HFFc6 (cell line): ENCODE measurements at regions not wholly inside any gene's neighbourhood (a gene's known extent, or its start where the extent isn't known, plus 50 kb on each side); places are given as distances from the start of the nearest gene placed in this dataset.
"Not testable (repeated sequence)": the region's sequence is repeated elsewhere in the genome, so short reads cannot be mapped to it uniquely, and the experiment has no call there.

Experiments
- DNase-seq: peaks from one replicate; pipeline ENCODE4 v3.0.0-alpha.2; 2018
- H3K27ac Mint-ChIP-seq: 2 replicates; pipeline ENCODE4 v1.8.0; 2020; ENCODE audit warnings: mild to moderate bottlenecking, mixed read lengths
- H3K27me3 Mint-ChIP-seq: 2 replicates; pipeline ENCODE4 v1.8.0; 2021; ENCODE audit warnings: mild to moderate bottlenecking, moderate library complexity, mixed read lengths; ENCODE audit not compliant: insufficient read depth
- H3K36me3 Mint-ChIP-seq: 2 replicates; pipeline ENCODE4 v1.8.0; 2021; ENCODE audit warnings: low read depth, mixed read lengths
- H3K4me1 Mint-ChIP-seq: 2 replicates; pipeline ENCODE4 v1.8.0; 2020; ENCODE audit warnings: low read depth, mixed read lengths
- H3K4me3 Mint-ChIP-seq: 2 replicates; pipeline ENCODE4 v1.8.0; 2020; ENCODE audit warnings: mild to moderate bottlenecking, moderate library complexity, mixed read lengths
- H3K9me3 Mint-ChIP-seq: 2 replicates; pipeline ENCODE4 v1.8.0; 2020; ENCODE audit warnings: mild to moderate bottlenecking, mixed read lengths
- CTCF ChIP-seq: fragments of 200-600 bp; sonication (generic); IDR thresholded peaks from 2 replicates; pipeline ENCODE4 v1.5.0; 2021; ENCODE audit warnings: antibody characterized with exemption, mild to moderate bottlenecking

GRCh38 chr18:14336017-14336416 lies 203.8 kb upstream of the ZNF519 start:
- peaks cover 47% of the 10 kb centered on the region for H3K9me3 Mint-ChIP-seq
- not testable (repeated sequence) for H3K27ac Mint-ChIP-seq, H3K36me3 Mint-ChIP-seq, H3K27me3 Mint-ChIP-seq, H3K4me1 Mint-ChIP-seq, H3K4me3 Mint-ChIP-seq, DNase-seq

- H3K27ac Mint-ChIP-seq, H3K27me3 Mint-ChIP-seq, H3K36me3 Mint-ChIP-seq, DNase-seq, H3K4me3 Mint-ChIP-seq, H3K4me1 Mint-ChIP-seq: not testable (repeated sequence)
- H3K9me3 Mint-ChIP-seq = peaks cover 43% of the 10 kb centered on the region
Observed at GRCh38 chr18:14321217-14321616, 189.0 kb upstream of the ZNF519 start.

GRCh38 chr18:14301255-14301654 lies 169.0 kb upstream of the ZNF519 start:
- not testable (repeated sequence) for H3K4me3 Mint-ChIP-seq, H3K4me1 Mint-ChIP-seq, H3K27me3 Mint-ChIP-seq, H3K36me3 Mint-ChIP-seq, DNase-seq, H3K27ac Mint-ChIP-seq
- peaks cover 82% of the 10 kb centered on the region for H3K9me3 Mint-ChIP-seq

GRCh38 chr18:14295081-14295480 lies 162.8 kb upstream of the ZNF519 start:
- H3K9me3 Mint-ChIP-seq = peaks cover 72% of the 10 kb centered on the region
- H3K4me3 Mint-ChIP-seq, H3K27ac Mint-ChIP-seq, H3K27me3 Mint-ChIP-seq, DNase-seq, H3K36me3 Mint-ChIP-seq, H3K4me1 Mint-ChIP-seq: not testable (repeated sequence)

GRCh38 chr18:14285053-14285452 lies 152.8 kb upstream of the ZNF519 start:
- Mint-ChIP-seq H3K9me3 (peaks cover 59% of the 10 kb centered on the region), H3K36me3 (no peaks in the 10 kb centered on the region; the same call in 1 of the 2 replicates), H3K27ac (no peak overlapping the region), H3K4me3 (no peak overlapping the region), H3K27me3 (no peaks in the 10 kb centered on the region), H3K4me1 (no peaks in the 10 kb centered on the region)
- TF ChIP-seq CTCF = no peak
- no peak for DNase-seq

- not testable (repeated sequence) for H3K4me1 Mint-ChIP-seq, H3K27me3 Mint-ChIP-seq, H3K27ac Mint-ChIP-seq, DNase-seq, H3K4me3 Mint-ChIP-seq, H3K36me3 Mint-ChIP-seq
- H3K9me3 Mint-ChIP-seq = peaks cover 72% of the 10 kb centered on the region
Observed at GRCh38 chr18:14275391-14275790, 143.2 kb upstream of the ZNF519 start.

- not testable (repeated sequence) for H3K27me3 Mint-ChIP-seq, H3K4me1 Mint-ChIP-seq, DNase-seq, H3K27ac Mint-ChIP-seq, H3K4me3 Mint-ChIP-seq, H3K36me3 Mint-ChIP-seq
- H3K9me3 Mint-ChIP-seq = peaks cover 66% of the 10 kb centered on the region
Observed at GRCh38 chr18:14265637-14266410, 133.6 kb upstream of the ZNF519 start.

GRCh38 chr18:14262786-14263185 lies 130.6 kb upstream of the ZNF519 start:
- H3K27me3 Mint-ChIP-seq, DNase-seq, H3K4me1 Mint-ChIP-seq, H3K36me3 Mint-ChIP-seq, H3K27ac Mint-ChIP-seq, H3K4me3 Mint-ChIP-seq: not testable (repeated sequence)
- peaks cover 71% of the 10 kb centered on the region for H3K9me3 Mint-ChIP-seq

- not testable (repeated sequence) for H3K4me3 Mint-ChIP-seq, H3K27me3 Mint-ChIP-seq, H3K4me1 Mint-ChIP-seq, DNase-seq, H3K36me3 Mint-ChIP-seq, H3K27ac Mint-ChIP-seq
- peaks cover 22% of the 10 kb centered on the region for H3K9me3 Mint-ChIP-seq
Observed at GRCh38 chr18:14250084-14250677, 117.9 kb upstream of the ZNF519 start.

- not testable (repeated sequence) for H3K4me1 Mint-ChIP-seq, H3K36me3 Mint-ChIP-seq, DNase-seq, H3K27me3 Mint-ChIP-seq, H3K27ac Mint-ChIP-seq, H3K4me3 Mint-ChIP-seq
- H3K9me3 Mint-ChIP-seq = peaks cover 18% of the 10 kb centered on the region
Observed at GRCh38 chr18:14239224-14239623, 107.0 kb upstream of the ZNF519 start.

GRCh38 chr18:14236356-14237048 lies 104.3 kb upstream of the ZNF519 start:
- not testable (repeated sequence) for H3K4me1 Mint-ChIP-seq, H3K27ac Mint-ChIP-seq, H3K4me3 Mint-ChIP-seq, DNase-seq, H3K36me3 Mint-ChIP-seq, H3K27me3 Mint-ChIP-seq
- peaks cover 18% of the 10 kb centered on the region for H3K9me3 Mint-ChIP-seq

- not testable (repeated sequence) for H3K27ac Mint-ChIP-seq, H3K27me3 Mint-ChIP-seq
- peaks cover 32% of the 10 kb centered on the region for H3K9me3 Mint-ChIP-seq
Observed at GRCh38 chr18:14225286-14225679, 93.0 kb upstream of the ZNF519 start.

More at GRCh38 chr18:14225286-14225679, 93.0 kb upstream of the ZNF519 start:
- H3K4me3 Mint-ChIP-seq, H3K36me3 Mint-ChIP-seq, DNase-seq, H3K4me1 Mint-ChIP-seq: not testable (repeated sequence)
